OCI-LY7 (cell line): ENCODE measurements at regions not wholly inside any gene's neighbourhood (a gene's known extent, or its start where the extent isn't known, plus 50 kb on each side); places are given as distances from the start of the nearest gene placed in this dataset.

ENCODE experiments used
- EZH2phosphoT487 ChIP-seq: fragments of 200-600 bp; sonication (generic); IDR thresholded peaks from 2 replicates; pipeline ENCODE4 v1.6.1; 2018; ENCODE audit warnings: low read depth, borderline replicate concordance, mild to moderate bottlenecking, mixed run types, antibody characterized with exemption, low read length, moderate library complexity, mixed read lengths
- TF ChIP-seq, protein P1 (sequence below): fragments of 200-600 bp; sonication (generic); conservative IDR thresholded peaks from 2 replicates; pipeline ENCODE4 v1.5.1; 2014; ENCODE audit warnings: mild to moderate bottlenecking, antibody characterized with exemption, low read length, moderate library complexity, mixed read lengths

DNA sequence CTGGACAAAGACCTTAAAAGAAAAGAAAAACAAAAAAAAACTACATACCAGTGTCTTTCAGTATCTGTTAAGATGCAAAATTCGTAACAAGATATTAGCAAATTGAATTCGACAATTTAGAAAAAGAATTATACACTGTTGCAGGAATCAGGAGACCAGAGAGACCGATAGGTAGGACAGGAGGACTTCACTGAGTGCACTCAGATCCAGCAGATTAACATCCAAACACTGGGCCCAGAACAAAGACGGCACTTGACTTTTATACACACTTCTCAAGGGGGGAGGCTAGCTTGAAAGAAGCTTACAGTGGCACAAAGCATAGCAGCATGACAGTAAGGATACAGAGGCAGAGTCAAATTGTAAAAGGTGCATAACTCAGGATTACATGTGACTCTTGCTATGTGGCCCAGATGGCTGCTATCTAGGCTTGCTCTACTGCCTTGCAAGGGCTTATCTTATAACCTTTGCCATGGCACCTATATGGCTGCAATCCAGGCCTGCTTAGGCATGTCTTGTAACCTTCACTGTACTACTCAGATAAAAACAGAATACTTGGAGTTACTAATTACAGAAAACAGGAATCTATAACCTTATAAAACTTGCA is 507.3 kb upstream of the LRRTM4 start:
- TF ChIP-seq, protein P1, sequence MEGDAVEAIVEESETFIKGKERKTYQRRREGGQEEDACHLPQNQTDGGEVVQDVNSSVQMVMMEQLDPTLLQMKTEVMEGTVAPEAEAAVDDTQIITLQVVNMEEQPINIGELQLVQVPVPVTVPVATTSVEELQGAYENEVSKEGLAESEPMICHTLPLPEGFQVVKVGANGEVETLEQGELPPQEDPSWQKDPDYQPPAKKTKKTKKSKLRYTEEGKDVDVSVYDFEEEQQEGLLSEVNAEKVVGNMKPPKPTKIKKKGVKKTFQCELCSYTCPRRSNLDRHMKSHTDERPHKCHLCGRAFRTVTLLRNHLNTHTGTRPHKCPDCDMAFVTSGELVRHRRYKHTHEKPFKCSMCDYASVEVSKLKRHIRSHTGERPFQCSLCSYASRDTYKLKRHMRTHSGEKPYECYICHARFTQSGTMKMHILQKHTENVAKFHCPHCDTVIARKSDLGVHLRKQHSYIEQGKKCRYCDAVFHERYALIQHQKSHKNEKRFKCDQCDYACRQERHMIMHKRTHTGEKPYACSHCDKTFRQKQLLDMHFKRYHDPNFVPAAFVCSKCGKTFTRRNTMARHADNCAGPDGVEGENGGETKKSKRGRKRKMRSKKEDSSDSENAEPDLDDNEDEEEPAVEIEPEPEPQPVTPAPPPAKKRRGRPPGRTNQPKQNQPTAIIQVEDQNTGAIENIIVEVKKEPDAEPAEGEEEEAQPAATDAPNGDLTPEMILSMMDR: no peak
- no peak for TF ChIP-seq EZH2phosphoT487
